GM18870 (cell line): ENCODE measurements at regions not wholly inside any gene's neighbourhood (a gene's known extent, or its start where the extent isn't known, plus 50 kb on each side); places are given as distances from the start of the nearest gene placed in this dataset.

Experiments used
- ATAC-seq: cut with Tn5 transposase; IDR thresholded peaks from one replicate; pipeline ENCODE4 v1.9.1; 2021; ENCODE audit warnings: moderate library complexity; ENCODE audit not compliant: unreplicated experiment

GRCh38 chr6:23200946-23201345 lies 631.6 kb downstream of the HDGFL1 start:
- ATAC-seq, result no peak

GRCh38 chr6:23202207-23202606 lies 632.8 kb downstream of the HDGFL1 start:
- ATAC-seq, result no peak

GRCh38 chr6:23212398-23212797 lies 643.0 kb downstream of the HDGFL1 start:
- no peak for ATAC-seq

- no peak for ATAC-seq
Observed at GRCh38 chr6:23213193-23213592, 643.8 kb downstream of the HDGFL1 start.

GRCh38 chr6:23213651-23214050 lies 644.3 kb downstream of the HDGFL1 start:
- no peak for ATAC-seq

- ATAC-seq, result no peak
Observed at GRCh38 chr6:23218751-23219150, 649.4 kb downstream of the HDGFL1 start.

- ATAC-seq, result no peak
Observed at GRCh38 chr6:23222724-23223123, 653.4 kb downstream of the HDGFL1 start.

- no peak for ATAC-seq
Observed at GRCh38 chr6:23224540-23224939, 655.2 kb downstream of the HDGFL1 start.

- no peak for ATAC-seq
Observed at GRCh38 chr6:23228439-23229024, 659.2 kb downstream of the HDGFL1 start.

- ATAC-seq, result no peak
Observed at GRCh38 chr6:23243854-23244253, 674.5 kb downstream of the HDGFL1 start.

GRCh38 chr6:23244300-23244699 lies 674.9 kb downstream of the HDGFL1 start:
- no peak for ATAC-seq

- no peak for ATAC-seq
Observed at GRCh38 chr6:23245572-23245971, 676.2 kb downstream of the HDGFL1 start.

GRCh38 chr6:23246896-23247295 lies 677.5 kb downstream of the HDGFL1 start:
- ATAC-seq, result no peak

- no peak for ATAC-seq
Observed at GRCh38 chr6:23250556-23250955, 681.2 kb downstream of the HDGFL1 start.

- ATAC-seq, result no peak
Observed at GRCh38 chr6:23262864-23263263, 693.5 kb downstream of the HDGFL1 start.

GRCh38 chr6:23265270-23265669 lies 695.9 kb downstream of the HDGFL1 start:
- ATAC-seq, result no peak

- no peak for ATAC-seq
Observed at GRCh38 chr6:23266536-23266935, 697.2 kb downstream of the HDGFL1 start.

GRCh38 chr6:23267651-23268050 lies 698.3 kb downstream of the HDGFL1 start:
- ATAC-seq, result no peak

GRCh38 chr6:23268348-23268747 lies 699.0 kb downstream of the HDGFL1 start:
- ATAC-seq, result no peak

GRCh38 chr6:23269436-23269835 lies 700.1 kb downstream of the HDGFL1 start:
- ATAC-seq, result no peak

- ATAC-seq, result no peak
Observed at GRCh38 chr6:23272536-23272935, 703.2 kb downstream of the HDGFL1 start.

GRCh38 chr6:23277521-23278179 lies 708.3 kb downstream of the HDGFL1 start:
- ATAC-seq, result no peak

GRCh38 chr6:23278180-23278532 lies 708.8 kb downstream of the HDGFL1 start:
- no peak for ATAC-seq
